Neural cell (in vitro differentiated cells): ENCODE measurements at regions not wholly inside any gene's neighbourhood (a gene's known extent, or its start where the extent isn't known, plus 50 kb on each side); places are given as distances from the start of the nearest gene placed in this dataset.

ENCODE experiments used
- CTCF ChIP-seq: fragments of 450-650 bp; IDR thresholded peaks from 2 replicates; pipeline ENCODE4 v1.5.1; 2014; ENCODE audit warnings: antibody characterized with exemption, mild to moderate bottlenecking, moderate library complexity; ENCODE audit not compliant: poor library complexity, severe bottlenecking
- EZH2 ChIP-seq: fragments of 200-600, 300-800 bp; shearing (Covaris generic), sonication (generic); IDR thresholded peaks from 2 replicates; pipeline ENCODE4 v1.6.1; 2014; ENCODE audit warnings: antibody characterized with exemption, low read length, borderline replicate concordance, mild to moderate bottlenecking; ENCODE audit not compliant: insufficient read depth, poor library complexity, severe bottlenecking
- POLR2AphosphoS5 ChIP-seq: IDR thresholded peaks from 2 replicates; pipeline ENCODE4 v1.6.1; 2012
- RAD21 ChIP-seq: fragments of 450-650 bp; conservative IDR thresholded peaks from 2 replicates; pipeline ENCODE4 v1.6.1; 2014; ENCODE audit warnings: antibody characterized with exemption, mild to moderate bottlenecking, moderate library complexity

GRCh38 chr5:68554571-68555279 is 339.2 kb downstream of the PIK3R1 start:
- TF ChIP-seq EZH2 (no peak), RAD21 (no peak), CTCF (no peak), POLR2AphosphoS5 (no peak)
